PC-9 (cell line): ENCODE measurements at regions not wholly inside any gene's neighbourhood (a gene's known extent, or its start where the extent isn't known, plus 50 kb on each side); places are given as distances from the start of the nearest gene placed in this dataset.

ENCODE experiments used
- CTCF ChIP-seq: fragments of 200-600 bp; sonication (generic); conservative IDR thresholded peaks from 2 replicates; pipeline ENCODE4 v1.6.1; 2017; ENCODE audit warnings: mixed run types, antibody characterized with exemption, mild to moderate bottlenecking, moderate library complexity
- EZH2 ChIP-seq: fragments of 200-600 bp; sonication (generic); IDR thresholded peaks from 2 replicates; pipeline ENCODE4 v1.8.0; 2017; ENCODE audit warnings: antibody characterized with exemption, low read depth

GRCh38 chr9:90121762-90122161, 517.0 kb downstream of the GADD45G start:
- TF ChIP-seq CTCF (no peak), EZH2 (no peak)
